ENCODE measurements at regions not wholly inside any gene's neighbourhood (a gene's known extent, or its start where the extent isn't known, plus 50 kb on each side); places are given as distances from the start of the nearest gene placed in this dataset.

- DNase-seq = peak; percentile 57
These were observed 256.4 kb downstream of the MEIS1 start for GRCh38 chr2:66691031-66691965.

GRCh38 chr2:66692521-66693054 lies 257.7 kb downstream of the MEIS1 start:
- no peak for DNase-seq

- no peak for DNase-seq
These were observed 258.4 kb downstream of the MEIS1 start for GRCh38 chr2:66693076-66693965.

- no peak for DNase-seq
These were observed 259.3 kb downstream of the MEIS1 start for GRCh38 chr2:66694087-66694860.

- no peak for DNase-seq
These were observed 260.4 kb downstream of the MEIS1 start for GRCh38 chr2:66695226-66695735.

- DNase-seq = no peak
These were observed 261.4 kb downstream of the MEIS1 start for GRCh38 chr2:66696374-66696773.

- no peak for DNase-seq
These were observed 262.0 kb downstream of the MEIS1 start for GRCh38 chr2:66696886-66697285.

GRCh38 chr2:66697366-66697765 lies 262.4 kb downstream of the MEIS1 start:
- no peak for DNase-seq

- DNase-seq = no peak
These were observed 263.2 kb downstream of the MEIS1 start for GRCh38 chr2:66698091-66698490.

- no peak for DNase-seq
These were observed 263.8 kb downstream of the MEIS1 start for GRCh38 chr2:66698576-66699239.

GRCh38 chr2:66699416-66699792 lies 264.5 kb downstream of the MEIS1 start:
- no peak for DNase-seq

- no peak for DNase-seq
These were observed 265.1 kb downstream of the MEIS1 start for GRCh38 chr2:66699793-66700676.

- no peak for DNase-seq
These were observed 265.7 kb downstream of the MEIS1 start for GRCh38 chr2:66700677-66701066.

GRCh38 chr2:66701251-66701650 lies 266.3 kb downstream of the MEIS1 start:
- no peak for DNase-seq

- no peak for DNase-seq
These were observed 266.7 kb downstream of the MEIS1 start for GRCh38 chr2:66701656-66702055.

GRCh38 chr2:66702301-66702700 lies 267.4 kb downstream of the MEIS1 start:
- DNase-seq = no peak

GRCh38 chr2:66704786-66705185 lies 269.9 kb downstream of the MEIS1 start:
- no peak for DNase-seq

- DNase-seq = peak; percentile 84
These were observed 279.7 kb downstream of the MEIS1 start for GRCh38 chr2:66714610-66715009.

GRCh38 chr2:66717218-66717905 lies 282.4 kb downstream of the MEIS1 start:
- DNase-seq = peak; percentile 84

GRCh38 chr2:66717973-66718372 lies 283.0 kb downstream of the MEIS1 start:
- DNase-seq = no peak
